Type B pancreatic cell (in vitro differentiated cells): ENCODE measurements at regions not wholly inside any gene's neighbourhood (a gene's known extent, or its start where the extent isn't known, plus 50 kb on each side); places are given as distances from the start of the nearest gene placed in this dataset.

Experiments used
- DNase-seq: peaks from one replicate; pipeline ENCODE4 v3.0.0; 2021; ENCODE audit warnings: mixed read lengths; ENCODE audit not compliant: unreplicated experiment; ENCODE audit errors: extremely low spot score
- H3K27ac Mint-ChIP-seq: 2 replicates; pipeline ENCODE4 v1.8.0; 2021; ENCODE audit warnings: mild to moderate bottlenecking, mixed read lengths
- H3K27me3 Mint-ChIP-seq: 2 replicates; pipeline ENCODE4 v1.8.0; 2021; ENCODE audit warnings: mixed read lengths
- H3K36me3 Mint-ChIP-seq: 2 replicates; pipeline ENCODE4 v1.8.0; 2021; ENCODE audit warnings: mixed read lengths
- H3K4me1 Mint-ChIP-seq: one replicate; pipeline ENCODE4 v1.8.0; 2021; ENCODE audit warnings: mixed read lengths; ENCODE audit not compliant: unreplicated experiment
- H3K4me3 Mint-ChIP-seq: 2 replicates; pipeline ENCODE4 v1.8.0; 2021; ENCODE audit warnings: mild to moderate bottlenecking, mixed read lengths
- H3K9me3 Mint-ChIP-seq: 2 replicates; pipeline ENCODE4 v1.8.0; 2021; ENCODE audit warnings: mixed read lengths
- CTCF ChIP-seq: fragments of 200-600 bp; sonication (generic); conservative IDR thresholded peaks from 2 replicates; pipeline ENCODE4 v1.5.0; 2021; ENCODE audit warnings: antibody characterized with exemption, mild to moderate bottlenecking

GRCh38 chr4:126755506-126755905 is 877.3 kb upstream of the INTU start:
- Mint-ChIP-seq H3K9me3 (no peaks in the 10 kb centered on the region), H3K4me3 (no peak overlapping the region), H3K36me3 (no peaks in the 10 kb centered on the region), H3K27ac (no peak overlapping the region), H3K27me3 (no peaks in the 10 kb centered on the region), H3K4me1 (no peaks in the 10 kb centered on the region)
- DNase-seq = no peak
- no peak for TF ChIP-seq CTCF

GRCh38 chr4:126756050-126756829 is 876.5 kb upstream of the INTU start:
- Mint-ChIP-seq H3K4me3 (no peak overlapping the region), H3K9me3 (no peaks in the 10 kb centered on the region), H3K4me1 (no peaks in the 10 kb centered on the region), H3K27ac (no peak overlapping the region), H3K27me3 (no peaks in the 10 kb centered on the region), H3K36me3 (no peaks in the 10 kb centered on the region)
- no peak for TF ChIP-seq CTCF
- DNase-seq = no peak

GRCh38 chr4:126757219-126757618 is 875.5 kb upstream of the INTU start:
- no peak for TF ChIP-seq CTCF
- no peak overlapping the region for H3K4me3 Mint-ChIP-seq
- no peaks in the 10 kb centered on the region for H3K9me3 Mint-ChIP-seq
- no peak for DNase-seq
- no peaks in the 10 kb centered on the region for H3K27me3 Mint-ChIP-seq
- no peak overlapping the region for H3K27ac Mint-ChIP-seq
- no peaks in the 10 kb centered on the region for H3K36me3 Mint-ChIP-seq
- H3K4me1 Mint-ChIP-seq = no peaks in the 10 kb centered on the region

GRCh38 chr4:126758493-126758892 is 874.3 kb upstream of the INTU start:
- no peak overlapping the region for H3K27ac Mint-ChIP-seq
- TF ChIP-seq CTCF = no peak
- H3K4me3 Mint-ChIP-seq = no peak overlapping the region
- H3K4me1 Mint-ChIP-seq = no peaks in the 10 kb centered on the region
- DNase-seq = no peak
- H3K9me3 Mint-ChIP-seq = no peaks in the 10 kb centered on the region
- H3K27me3 Mint-ChIP-seq = no peaks in the 10 kb centered on the region
- no peaks in the 10 kb centered on the region for H3K36me3 Mint-ChIP-seq

- Mint-ChIP-seq H3K9me3 (no peaks in the 10 kb centered on the region), H3K4me1 (no peaks in the 10 kb centered on the region), H3K36me3 (no peaks in the 10 kb centered on the region), H3K27ac (no peak overlapping the region), H3K4me3 (no peak overlapping the region), H3K27me3 (no peaks in the 10 kb centered on the region)
- no peak for TF ChIP-seq CTCF
- DNase-seq = no peak
Observed at GRCh38 chr4:126761947-126762662, 870.7 kb upstream of the INTU start.
